ENCODE measurements at regions not wholly inside any gene's neighbourhood (a gene's known extent, or its start where the extent isn't known, plus 50 kb on each side); places are given as distances from the start of the nearest gene placed in this dataset.
"Not testable (repeated sequence)": the region's sequence is repeated elsewhere in the genome, so short reads cannot be mapped to it uniquely, and the experiment has no call there.

GRCh38 chr2:239557516-239557915, 156.7 kb upstream of the HDAC4 start:
- DNase-seq = no peak

GRCh38 chr2:239555571-239555905, 154.7 kb upstream of the HDAC4 start:
- DNase-seq = peak; percentile 18

GRCh38 chr2:239554766-239555570, 154.1 kb upstream of the HDAC4 start:
- no peak for DNase-seq

GRCh38 chr2:239553376-239554000, 152.7 kb upstream of the HDAC4 start:
- DNase-seq = no peak

- DNase-seq = no peak
Measured at GRCh38 chr2:239552213-239552926, 151.6 kb upstream of the HDAC4 start.

- no peak for DNase-seq
Measured at GRCh38 chr2:239551206-239551605, 150.4 kb upstream of the HDAC4 start.

- DNase-seq = no peak
Measured at GRCh38 chr2:239550357-239550756, 149.5 kb upstream of the HDAC4 start.

GRCh38 chr2:239549711-239550255, 149.0 kb upstream of the HDAC4 start:
- DNase-seq = no peak

GRCh38 chr2:239548965-239549595, 148.3 kb upstream of the HDAC4 start:
- DNase-seq = no peak

GRCh38 chr2:239548451-239548871, 147.6 kb upstream of the HDAC4 start:
- DNase-seq = peak; percentile 81

GRCh38 chr2:239547140-239547539, 146.3 kb upstream of the HDAC4 start:
- DNase-seq = not testable (repeated sequence)

GRCh38 chr2:239546541-239546940, 145.7 kb upstream of the HDAC4 start:
- DNase-seq = no peak

GRCh38 chr2:239545741-239546392, 145.0 kb upstream of the HDAC4 start:
- DNase-seq = no peak

- peak; percentile 45 for DNase-seq
Measured at GRCh38 chr2:239544918-239545465, 144.2 kb upstream of the HDAC4 start.

GRCh38 chr2:239544143-239544917, 143.5 kb upstream of the HDAC4 start:
- DNase-seq = no peak

- DNase-seq = no peak
Measured at GRCh38 chr2:239543702-239544101, 142.9 kb upstream of the HDAC4 start.

GRCh38 chr2:239540174-239540573, 139.4 kb upstream of the HDAC4 start:
- no peak for DNase-seq

- DNase-seq = no peak
Measured at GRCh38 chr2:239539776-239540100, 138.9 kb upstream of the HDAC4 start.

GRCh38 chr2:239539083-239539775, 138.4 kb upstream of the HDAC4 start:
- DNase-seq = no peak

- no peak for DNase-seq
Measured at GRCh38 chr2:239538357-239539052, 137.7 kb upstream of the HDAC4 start.

All from NK-92 treated with Interleukin-12 subunit alpha and Interleukin-12 subunit beta, amount 100 ng/mL, for 24 hours (cell line).